ENCODE measurements at regions not wholly inside any gene's neighbourhood (a gene's known extent, or its start where the extent isn't known, plus 50 kb on each side); places are given as distances from the start of the nearest gene placed in this dataset.

DNA sequence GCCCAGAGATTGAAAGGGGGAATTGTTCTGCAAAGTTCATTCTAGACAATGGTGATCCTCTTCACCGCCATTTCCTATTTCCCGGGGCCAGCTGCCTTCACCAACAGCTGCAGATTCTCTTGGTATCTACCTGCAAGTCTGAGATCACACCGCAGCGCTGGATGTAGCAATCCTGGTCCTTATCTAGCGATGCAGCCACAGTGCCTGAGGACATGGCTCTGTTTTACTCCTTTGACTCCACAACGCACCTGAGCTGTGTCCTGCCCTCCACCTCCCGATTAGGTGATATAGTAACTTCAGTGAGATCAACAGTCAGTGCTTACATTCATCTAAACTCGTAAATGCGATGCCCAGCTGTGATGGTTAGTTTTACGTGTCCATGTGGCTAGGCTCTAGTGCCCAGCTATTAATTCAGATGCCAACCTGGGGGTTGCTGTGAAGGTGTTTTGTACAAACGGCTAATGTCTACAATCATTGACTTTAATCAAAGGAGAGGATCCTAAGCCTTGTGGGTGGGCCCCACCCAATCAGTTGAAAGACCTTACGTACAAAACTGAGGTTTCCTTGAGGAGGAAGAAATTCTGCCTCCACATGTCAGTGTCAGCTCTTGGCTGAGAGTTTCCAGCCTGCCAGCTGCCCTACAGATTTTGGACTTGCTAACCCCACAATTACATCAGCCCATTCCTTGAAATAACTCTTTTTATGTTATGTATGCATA lies 189.8 kb downstream of the SH3BP4 start:
- no peak for DNase-seq

DNA sequence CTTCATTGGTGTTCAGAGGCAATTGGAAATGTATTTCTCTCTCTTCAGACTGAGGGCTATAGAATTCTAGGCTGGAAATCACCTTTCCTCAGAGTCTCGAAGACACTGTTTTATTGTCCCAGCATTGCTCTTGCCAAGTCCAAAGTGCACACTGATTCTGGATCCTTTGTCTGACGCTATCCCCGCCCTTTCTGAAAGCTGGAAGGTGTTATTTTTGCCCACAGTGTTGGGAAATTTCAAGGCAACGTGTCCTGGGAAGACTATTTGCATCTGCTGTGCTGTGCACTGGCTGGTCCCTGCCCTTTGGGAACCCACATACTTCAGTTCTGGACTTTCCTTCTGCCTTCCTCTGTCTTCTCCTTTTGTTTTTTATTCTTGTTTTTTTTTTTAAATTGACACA lies 190.8 kb downstream of the SH3BP4 start:
- DNase-seq = no peak

DNA sequence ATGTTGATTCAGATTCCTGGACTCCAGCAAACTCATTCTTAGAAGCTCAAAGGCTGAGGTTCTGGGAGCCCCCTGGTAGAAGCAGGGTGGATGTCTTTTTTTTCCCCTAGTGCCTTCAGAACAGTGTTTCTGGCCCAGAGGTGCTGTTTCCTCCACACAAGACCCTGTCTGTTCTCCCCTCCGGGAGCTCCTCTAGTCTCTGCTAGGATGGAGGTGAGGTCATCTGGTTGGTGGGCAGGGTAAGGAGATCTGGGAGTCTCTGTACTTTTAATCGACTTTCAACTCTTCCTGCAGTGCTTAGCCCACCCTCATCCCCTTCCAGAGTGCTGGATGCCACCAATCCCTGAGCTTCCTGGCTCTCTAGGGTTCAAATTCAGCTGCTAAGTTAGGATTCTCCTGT lies 192.0 kb downstream of the SH3BP4 start:
- DNase-seq = no peak

- DNase-seq = no peak
Observed at GRCh38 chr2:235144291-235144690, 192.5 kb downstream of the SH3BP4 start.

DNA sequence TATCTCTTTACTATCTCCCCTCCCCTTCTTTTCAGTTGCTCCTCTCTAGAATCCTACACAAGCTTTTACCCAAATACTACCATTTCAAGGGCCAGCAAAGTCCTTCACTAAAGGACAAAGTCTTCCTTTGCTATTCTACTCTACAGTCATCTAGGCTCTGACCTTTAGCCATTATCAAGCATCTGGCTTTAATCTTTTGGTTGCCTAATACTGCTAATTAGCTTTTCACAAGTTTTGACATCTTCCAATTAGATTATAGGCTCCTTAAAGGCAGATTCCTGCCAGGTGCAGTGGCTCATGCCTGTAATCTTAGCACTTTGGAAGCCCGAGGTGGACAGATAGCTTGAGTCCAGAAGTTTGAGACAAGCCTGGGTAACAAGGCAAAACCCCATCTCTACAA lies 194.4 kb downstream of the SH3BP4 start:
- no peak for DNase-seq

DNA sequence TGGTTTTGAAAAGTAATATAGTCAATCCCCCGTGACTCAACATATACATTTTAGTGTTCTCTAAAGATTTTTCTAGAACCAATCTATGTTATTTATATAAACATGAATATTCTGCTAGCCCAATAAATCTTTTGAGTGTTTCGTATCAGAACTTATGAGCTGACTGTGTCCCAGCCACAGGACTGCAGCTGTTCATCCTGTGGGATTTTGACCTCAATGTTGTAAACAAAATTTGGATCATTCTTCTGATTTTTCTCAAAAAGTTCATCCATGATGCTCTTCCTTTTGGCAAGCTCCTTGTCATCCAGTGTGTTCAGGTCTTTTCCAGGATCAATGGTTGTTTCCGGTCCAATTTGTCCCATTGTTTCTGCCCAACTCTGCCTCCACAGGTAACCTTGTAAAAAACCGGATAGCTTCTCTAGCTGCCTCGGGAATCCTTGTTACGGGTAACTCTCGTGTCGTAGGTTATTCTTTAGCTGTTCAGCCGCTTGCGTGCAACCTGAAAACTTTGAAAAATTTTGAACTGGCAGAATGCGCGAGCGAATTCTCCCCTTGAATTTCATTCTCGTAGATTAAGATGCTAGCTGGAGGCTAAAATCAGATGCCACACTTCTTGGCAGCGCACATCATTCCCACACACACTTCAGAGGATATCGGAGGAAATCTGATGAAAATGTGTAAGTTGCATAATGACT lies 195.2 kb downstream of the SH3BP4 start:
- no peak for DNase-seq

DNA sequence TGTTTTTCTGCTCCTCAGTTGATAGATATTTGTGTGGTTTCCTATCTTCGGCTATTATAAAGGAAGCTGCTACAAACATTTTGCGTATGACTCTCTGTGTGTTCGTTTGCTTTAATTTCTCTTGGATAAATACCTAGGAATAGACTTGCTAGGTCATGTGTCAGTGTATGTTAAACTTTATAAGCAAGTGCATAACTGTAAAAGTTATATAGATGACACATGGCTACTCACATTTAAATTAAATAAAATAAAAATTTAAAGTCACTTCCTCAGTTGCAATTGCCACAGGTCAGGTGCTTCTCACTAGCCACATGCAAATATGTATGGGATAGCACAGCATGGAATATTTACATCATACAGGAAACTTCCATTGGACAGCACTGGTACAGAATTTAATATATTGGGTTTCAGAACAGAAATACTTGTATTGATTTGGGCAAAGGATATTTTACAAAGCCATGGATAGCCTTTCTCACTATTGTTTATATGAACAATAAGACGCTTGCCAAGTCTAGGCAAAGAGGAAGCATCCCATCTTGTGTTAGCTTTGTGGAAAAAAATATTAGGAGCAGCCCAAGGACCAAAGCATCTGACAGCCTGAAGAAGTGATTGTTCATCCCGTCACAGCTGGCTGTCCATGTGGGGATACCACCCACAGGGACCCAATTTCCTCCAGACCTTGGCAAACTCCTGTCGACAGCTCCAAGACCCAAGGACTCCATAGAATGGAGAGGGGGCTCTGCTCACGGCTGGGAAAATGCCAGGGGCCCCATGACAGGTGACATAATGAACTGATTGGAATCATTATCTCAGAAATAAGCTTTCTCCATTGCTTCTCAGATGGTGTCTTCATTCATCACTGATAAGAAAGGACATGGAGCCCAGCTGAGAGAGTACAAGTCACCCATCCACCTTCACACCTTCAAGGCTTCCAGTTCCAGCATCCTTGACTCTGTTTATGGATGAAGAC lies 196.7 kb downstream of the SH3BP4 start:
- no peak for DNase-seq

- DNase-seq = no peak
Observed at GRCh38 chr2:235149240-235149659, 197.4 kb downstream of the SH3BP4 start.

DNA sequence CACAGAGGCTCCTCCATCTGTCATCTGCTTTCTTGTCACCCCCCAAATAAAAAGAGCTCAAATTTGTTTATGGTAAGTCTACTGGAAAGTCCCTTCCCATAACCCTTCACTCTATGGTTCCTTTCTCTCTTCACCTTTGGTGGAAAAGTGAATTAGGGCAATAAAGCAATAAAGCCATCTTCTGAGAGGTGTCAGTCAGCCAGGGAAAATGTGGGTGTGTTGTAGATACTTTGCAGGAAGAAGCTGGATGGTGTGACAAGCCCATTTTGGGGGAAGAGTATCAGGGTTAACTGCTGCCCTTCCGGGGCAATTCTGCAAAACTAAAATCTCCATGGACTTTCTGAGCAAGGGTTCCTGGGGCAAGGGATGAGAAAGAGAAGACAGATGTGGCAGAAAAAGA lies 197.9 kb downstream of the SH3BP4 start:
- no peak for DNase-seq

GRCh38 chr2:235151152-235151551 lies 199.3 kb downstream of the SH3BP4 start:
- DNase-seq = no peak

DNA sequence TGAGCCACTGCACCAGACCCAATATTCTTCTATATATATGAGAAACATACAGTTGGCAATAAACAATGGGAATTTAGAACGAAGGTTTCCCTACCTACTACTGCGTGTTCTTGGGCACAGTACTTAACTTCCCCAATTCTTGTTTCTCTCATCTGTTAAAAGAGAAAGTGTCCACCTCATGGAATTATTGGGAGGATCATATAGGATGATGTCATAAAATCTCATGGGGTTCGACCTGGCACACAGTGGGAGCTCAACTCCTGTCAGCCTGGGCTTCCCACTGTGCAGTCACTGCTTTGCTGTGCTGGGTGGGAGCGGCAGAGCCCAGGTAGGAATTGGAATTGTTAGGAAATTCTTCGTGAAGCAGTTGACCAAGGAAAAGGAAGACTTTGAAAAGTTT lies 203.3 kb downstream of the SH3BP4 start:
- no peak for DNase-seq

- no peak for DNase-seq
Observed at GRCh38 chr2:235156055-235156454, 204.2 kb downstream of the SH3BP4 start.

DNA sequence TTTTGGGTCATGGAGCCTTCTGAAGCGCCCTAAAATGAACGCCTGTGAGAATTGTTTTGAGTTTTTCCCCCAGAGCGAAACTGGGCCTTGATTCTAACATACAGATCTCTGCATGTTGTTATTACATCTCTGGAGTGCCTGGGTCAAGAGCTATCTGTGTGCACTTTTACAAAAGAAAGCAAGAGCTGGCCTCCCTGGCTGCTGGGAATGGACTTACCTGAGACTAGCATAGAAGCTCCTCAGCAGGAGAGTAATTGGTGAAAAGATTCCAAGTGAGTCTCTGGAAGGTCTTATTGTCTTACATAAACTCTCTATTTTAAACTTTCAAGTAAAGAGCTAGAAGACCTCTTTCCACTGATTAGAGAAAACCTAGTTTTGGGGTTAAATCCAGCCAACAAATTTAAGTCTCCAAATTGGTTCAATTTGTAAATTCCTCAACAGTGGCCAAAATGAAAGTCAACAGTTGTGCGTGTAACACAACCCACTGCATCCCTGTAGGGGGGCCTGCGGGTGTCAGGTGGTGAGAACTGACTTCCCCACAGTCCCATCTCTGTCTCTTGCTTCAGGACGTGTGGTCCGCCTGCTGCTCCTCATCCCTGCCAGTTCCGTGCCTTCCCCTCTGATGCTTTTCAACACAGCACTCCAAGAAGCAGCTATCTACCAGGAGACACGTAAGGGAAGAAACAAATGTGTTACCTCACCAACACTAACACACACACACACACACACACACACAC lies 206.1 kb downstream of the SH3BP4 start:
- no peak for DNase-seq

DNA sequence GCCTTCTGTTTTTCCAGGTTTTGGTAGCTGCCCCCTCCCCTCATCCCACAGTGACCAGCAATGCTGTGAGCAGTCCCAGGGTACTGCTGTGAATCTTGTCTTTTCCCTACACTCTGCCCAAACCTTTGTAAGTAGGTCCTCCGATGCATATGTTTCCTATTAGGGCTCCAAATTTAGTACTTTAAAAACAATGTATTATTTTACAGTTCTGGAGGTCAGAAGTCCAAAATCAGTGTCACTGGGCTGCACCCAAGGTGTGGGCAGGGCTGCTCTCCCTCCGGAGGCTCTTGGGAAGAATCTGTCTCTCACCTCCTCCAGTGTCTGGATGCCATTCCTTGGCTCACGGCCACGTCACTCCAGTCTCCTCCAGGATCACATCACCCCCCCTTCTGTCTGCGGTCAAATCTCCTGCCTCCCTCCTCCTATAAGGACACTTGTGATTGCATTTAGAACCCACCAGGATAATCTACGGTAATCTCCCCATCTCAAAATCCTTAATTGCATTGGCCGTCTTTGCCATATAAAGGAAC lies 208.5 kb downstream of the SH3BP4 start:
- no peak for DNase-seq

DNA sequence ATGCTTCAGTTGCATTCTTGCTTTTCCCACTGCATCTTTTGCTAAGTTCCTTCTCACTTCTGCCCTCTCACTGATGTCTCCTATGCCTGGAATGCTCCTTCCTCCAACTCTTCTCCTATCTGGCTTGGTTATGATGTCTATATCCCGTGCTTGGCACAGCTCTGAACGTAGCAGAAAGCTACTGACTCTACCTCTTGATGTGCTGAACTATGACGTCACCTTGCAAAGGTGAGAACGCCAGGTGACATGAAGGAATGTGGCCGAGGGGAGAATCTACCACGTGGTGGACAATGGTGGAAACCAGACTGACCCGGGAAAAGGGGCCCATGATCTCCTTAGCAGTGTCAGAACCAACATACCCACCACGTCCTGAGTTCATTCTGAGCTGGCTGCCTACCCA lies 209.7 kb downstream of the SH3BP4 start:
- no peak for DNase-seq

GRCh38 chr2:235162082-235162836 lies 210.4 kb downstream of the SH3BP4 start:
- no peak for DNase-seq

DNA sequence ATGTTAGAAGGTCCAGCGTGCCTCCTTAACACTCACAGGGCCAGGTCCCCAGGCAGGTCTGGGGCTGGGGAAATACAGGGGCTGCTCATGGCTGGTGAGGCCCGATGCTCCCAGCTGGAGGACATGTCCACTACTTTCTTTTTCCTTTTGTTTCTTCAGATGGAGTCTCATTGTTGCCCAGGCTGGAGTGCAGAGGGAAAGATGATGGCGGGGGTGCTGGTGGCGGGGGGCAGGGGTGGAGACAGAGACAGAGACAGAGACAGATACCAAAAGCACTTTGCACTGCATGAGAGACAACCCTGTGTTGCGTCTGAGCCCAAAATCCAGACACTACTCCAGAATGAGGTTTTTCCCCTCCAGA lies 211.0 kb downstream of the SH3BP4 start:
- no peak for DNase-seq

DNA sequence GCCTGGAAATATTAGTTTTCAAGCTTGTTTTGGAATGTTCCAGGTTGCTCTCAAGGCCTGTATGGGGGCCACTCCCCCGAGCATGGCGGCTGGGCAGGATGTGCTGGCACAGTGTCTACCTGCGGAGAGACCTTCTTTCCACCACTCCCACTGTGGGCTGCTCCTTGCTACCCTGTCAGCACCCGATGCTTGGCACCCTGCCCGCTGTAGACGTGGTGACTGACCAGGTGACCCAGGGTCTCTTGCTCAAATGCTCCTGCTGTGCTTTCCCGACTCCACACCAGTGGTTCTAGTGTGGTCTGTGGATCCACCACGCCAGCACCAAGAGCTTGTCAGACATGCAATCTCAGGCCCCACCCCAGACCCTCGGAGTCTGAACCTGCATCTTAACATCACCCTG lies 213.3 kb downstream of the SH3BP4 start:
- DNase-seq = no peak

DNA sequence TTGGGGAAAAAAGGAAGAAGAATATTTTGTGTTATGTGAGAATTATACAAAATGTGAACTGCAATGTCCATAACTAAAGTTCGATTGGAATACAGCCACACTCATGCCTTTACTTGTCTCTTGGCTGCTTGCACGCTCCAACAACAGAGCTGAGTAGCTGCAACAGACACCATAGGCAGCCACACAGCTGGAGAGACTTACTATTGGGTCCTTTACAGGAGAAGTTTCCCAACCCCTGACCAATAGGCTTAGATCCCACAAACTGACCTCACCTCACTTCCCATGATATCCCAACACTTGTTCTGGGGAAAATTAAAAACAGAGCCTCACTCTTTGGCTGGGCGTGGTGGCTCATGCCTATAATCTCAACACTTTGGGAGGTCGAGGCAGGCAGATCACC lies 213.8 kb downstream of the SH3BP4 start:
- no peak for DNase-seq

GRCh38 chr2:235168174-235168979 lies 216.6 kb downstream of the SH3BP4 start:
- no peak for DNase-seq

DNA sequence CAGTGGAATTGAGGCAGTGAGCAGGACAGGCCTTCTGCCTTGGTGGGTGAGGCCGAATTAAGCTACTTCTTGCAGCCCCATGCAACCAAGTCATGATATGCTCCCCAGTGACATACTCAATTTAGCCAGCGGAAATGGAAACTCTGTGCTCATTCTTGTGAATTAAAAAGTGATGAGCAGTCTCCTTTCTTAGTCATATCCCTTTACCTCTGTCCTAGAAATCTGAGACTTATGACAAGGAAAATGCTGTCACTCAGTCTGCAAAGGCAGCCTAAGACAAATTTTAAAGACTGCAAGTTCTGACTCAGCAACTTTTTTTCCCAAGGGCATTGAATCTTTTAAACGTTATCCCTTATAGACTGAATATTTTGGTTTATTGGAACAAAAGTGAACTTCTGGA lies 218.2 kb downstream of the SH3BP4 start:
- no peak for DNase-seq

Measured in stimulated activated naive CD4-positive, alpha-beta T cell treated with Interleukin-2 at 50 U/mL for 16 hours (primary cell).